ENCODE measurements at regions not wholly inside any gene's neighbourhood (a gene's known extent, or its start where the extent isn't known, plus 50 kb on each side); places are given as distances from the start of the nearest gene placed in this dataset.

- no peak overlapping the region for H3K27ac ChIP-seq
- TF ChIP-seq CTCF (IDR thresholded peaks at IDR 0.05) = no peak
- no peak for DNase-seq (ENCODE audit: low spot score)
- no peak overlapping the region for H3K4me3 ChIP-seq
These were observed 658.3 kb downstream of the TUSC7 start for GRCh38 chr3:117367861-117368260.

GRCh38 chr3:117380631-117381030 is 671.1 kb downstream of the TUSC7 start:
- DNase-seq (ENCODE audit: low spot score) = no peak
- no peak overlapping the region for H3K4me3 ChIP-seq
- TF ChIP-seq CTCF (IDR thresholded peaks at IDR 0.05) = no peak
- no peak overlapping the region for H3K27ac ChIP-seq

- no peak for DNase-seq (ENCODE audit: low spot score)
- TF ChIP-seq CTCF (IDR thresholded peaks at IDR 0.05) = no peak
- H3K4me3 ChIP-seq = no peak overlapping the region
These were observed 683.5 kb downstream of the TUSC7 start for GRCh38 chr3:117393119-117393518.

GRCh38 chr3:117398141-117398899 is 688.7 kb downstream of the TUSC7 start:
- DNase-seq (ENCODE audit: low spot score) = no peak
- no peak for TF ChIP-seq CTCF (IDR thresholded peaks at IDR 0.05)
- Histone ChIP-seq H3K27ac (no peak overlapping the region), H3K4me3 (no peak overlapping the region)

More at GRCh38 chr3:117393119-117393518, 683.5 kb downstream of the TUSC7 start:
- no peak overlapping the region for H3K27ac ChIP-seq

GRCh38 chr3:117399311-117400078 is 689.9 kb downstream of the TUSC7 start:
- no peak overlapping the region for H3K27ac ChIP-seq
- no peak for TF ChIP-seq CTCF (IDR thresholded peaks at IDR 0.05)
- H3K4me3 ChIP-seq = no peak overlapping the region
- DNase-seq (ENCODE audit: low spot score) = no peak

GRCh38 chr3:117400303-117400702 is 690.7 kb downstream of the TUSC7 start:
- no peak overlapping the region for H3K27ac ChIP-seq
- TF ChIP-seq CTCF (IDR thresholded peaks at IDR 0.05) = no peak

More at GRCh38 chr3:117400303-117400702, 690.7 kb downstream of the TUSC7 start:
- DNase-seq (ENCODE audit: low spot score) = no peak
- H3K4me3 ChIP-seq = no peak overlapping the region

All from coronary artery (tissue), 2 donors.